ENCODE measurements at regions not wholly inside any gene's neighbourhood (a gene's known extent, or its start where the extent isn't known, plus 50 kb on each side); places are given as distances from the start of the nearest gene placed in this dataset.

- TF ChIP-seq YY1 (IDR thresholded peaks at IDR 0.05; ENCODE audit: extremely low read depth, insufficient replicate concordance, low read depth, low read length): no peak
- TF ChIP-seq MAX (IDR thresholded peaks at IDR 0.05): no peak
- no peak for TF ChIP-seq CTCF (IDR thresholded peaks at IDR 0.05 in 2 of 3, conservative IDR thresholded peaks at IDR 0.05 in 1 of 3; ENCODE audit: borderline replicate concordance in 1 of 3, insufficient read depth in 1 of 3, low read depth in 2 of 3, low read length in 2 of 3)
- TF ChIP-seq EZH2 (IDR thresholded peaks at IDR 0.05): no peak
- TF ChIP-seq POLR2A (IDR thresholded peaks at IDR 0.05; ENCODE audit: borderline replicate concordance, extremely low read depth, insufficient read depth, insufficient read length): no peak
- no peak for TF ChIP-seq SRF (IDR thresholded peaks at IDR 0.05; ENCODE audit: low read depth)
- TF ChIP-seq TCF7L2 (IDR thresholded peaks at IDR 0.05; ENCODE audit: borderline replicate concordance, extremely low read depth, insufficient read depth, insufficient read length): no peak
These were observed 539.7 kb upstream of the CDH11 start for GRCh38 chr16:65661558-65661957.
